PC-3 (cell line): ENCODE measurements at regions not wholly inside any gene's neighbourhood (a gene's known extent, or its start where the extent isn't known, plus 50 kb on each side); places are given as distances from the start of the nearest gene placed in this dataset.

Source experiments
- ATAC-seq: fragments of 200-7000 bp; cut with Tn5 transposase; 2 replicates; pipeline ENCODE4 v1.9.1; 2020; ENCODE audit warnings: mild to moderate bottlenecking, moderate library complexity
- BruUV-seq: library from RNA; stranded (reverse); fragments of 400-500 nt; replicated peaks from 2 replicates; lab custom pipeline; 2021; lab: Mats Ljungman, UMichigan
- CTCF ChIA-PET: fragments of 300-600 bp; sonication (Branson Sonifier 250); formaldehyde crosslinking; loops from one replicate; lab custom pipeline; 2022; ENCODE audit warnings: antibody characterized with exemption; lab: Charles Lee
- POLR2A ChIA-PET: fragments of 300-600 bp; sonication (Branson Sonifier 250); formaldehyde crosslinking; loops from one replicate; lab custom pipeline; 2022; ENCODE audit warnings: antibody characterized with exemption; ENCODE audit not compliant: unreplicated experiment; lab: Charles Lee
- DNase-seq: peaks from one replicate; pipeline ENCODE4 v3.0.0-alpha.2; 2015
- H2AFZ ChIP-seq: fragments of 300-600 bp; sonication (generic); 2 replicates; pipeline ENCODE4 v1.6.0; 2016; ENCODE audit warnings: antibody characterized with exemption, low read length
- H3F3A ChIP-seq: fragments of 300-600 bp; sonication (generic); one replicate; pipeline ENCODE4 v1.6.0; 2017; ENCODE audit warnings: antibody characterized with exemption, low read length, control low read depth, mild to moderate bottlenecking; ENCODE audit not compliant: unreplicated experiment
- H3K27ac ChIP-seq: fragments of 300-600 bp; sonication (generic); 2 replicates; pipeline ENCODE4 v1.5.1; 2016; ENCODE audit warnings: mild to moderate bottlenecking, low read length
- H3K27me3 ChIP-seq: fragments of 300-600 bp; sonication (generic); 2 replicates; pipeline ENCODE4 v1.6.1; 2016; ENCODE audit warnings: low read length, mixed read lengths
- H3K36me3 ChIP-seq: fragments of 300-600 bp; sonication (generic); 2 replicates; pipeline ENCODE4 v1.6.1; 2016; ENCODE audit warnings: low read depth, mixed run types, low read length, mixed read lengths
- H3K4me1 ChIP-seq: fragments of 300-600 bp; sonication (generic); 2 replicates; pipeline ENCODE4 v1.5.1; 2016; ENCODE audit warnings: low read length; ENCODE audit not compliant: insufficient read depth
- H3K4me2 ChIP-seq: fragments of 300-600 bp; sonication (generic); 2 replicates; pipeline ENCODE4 v1.6.0; 2016; ENCODE audit warnings: low read length
- H3K4me3 ChIP-seq: fragments of 300-600 bp; sonication (generic); 2 replicates; pipeline ENCODE4 v1.5.1; 2016; ENCODE audit warnings: mild to moderate bottlenecking, low read length, mixed read lengths
- H3K79me2 ChIP-seq: fragments of 300-600 bp; sonication (generic); 2 replicates; pipeline ENCODE4 v1.6.1; 2017; ENCODE audit warnings: low read length, mixed read lengths
- H3K9ac ChIP-seq: fragments of 300-600 bp; sonication (generic); 2 replicates; pipeline ENCODE4 v1.6.0; 2016; ENCODE audit warnings: mild to moderate bottlenecking, low read length
- H3K9me2 ChIP-seq: fragments of 300-600 bp; sonication (generic); replicated peaks from 2 replicates; pipeline ENCODE4 v1.6.1; 2016; ENCODE audit warnings: mixed run types, low read length, mixed read lengths
- H3K9me3 ChIP-seq: fragments of 300-600 bp; sonication (generic); 2 replicates; pipeline ENCODE4 v1.6.1; 2016; ENCODE audit warnings: low read length, mixed read lengths
- H4K20me1 ChIP-seq: fragments of 300-600 bp; sonication (generic); 2 replicates; pipeline ENCODE4 v1.6.1; 2016; ENCODE audit warnings: low read length, mixed read lengths
- EZH2 ChIP-seq: fragments of 300-600 bp; sonication (generic); IDR thresholded peaks from one replicate; pipeline ENCODE4 v1.6.1; 2017; ENCODE audit warnings: antibody characterized with exemption, mild to moderate bottlenecking, low read length; ENCODE audit not compliant: unreplicated experiment
- EZH2phosphoT487 ChIP-seq: fragments of 300-600 bp; sonication (generic); IDR thresholded peaks from 2 replicates; pipeline ENCODE4 v1.6.1; 2018; ENCODE audit warnings: mild to moderate bottlenecking, antibody characterized with exemption, low read length, borderline replicate concordance
- intact Hi-C: fragments of 100-400 bp; cut with micrococcal nuclease; formaldehyde crosslinking; loops from 2 replicates; pipeline ENCODE4 v1.9.0; 2023
- TF ChIP-seq, protein P1 (sequence below): fragments of 300-600 bp; sonication (generic); conservative IDR thresholded peaks from 2 replicates; pipeline ENCODE4 v1.5.1; 2017; ENCODE audit warnings: antibody characterized with exemption, low read depth, mild to moderate bottlenecking, low read length

GRCh38 chr2:239557516-239557915 is 156.7 kb upstream of the HDAC4 start:
- no peaks in the 10 kb centered on the region for H3K79me2 ChIP-seq
- no peaks in the 10 kb centered on the region for H4K20me1 ChIP-seq
- H3K4me3 ChIP-seq: no peak overlapping the region
- ChIA-PET CTCF (no interaction called here), POLR2A (no interaction called here)
- no peaks in the 10 kb centered on the region for H3K9me3 ChIP-seq
- H3K36me3 ChIP-seq: no peaks in the 10 kb centered on the region
- H3K27me3 ChIP-seq: peaks cover 66% of the 10 kb centered on the region
- no peak overlapping the region for H3K9ac ChIP-seq
- DNase-seq (no peak), ATAC-seq (no peak)
- H3K4me2 ChIP-seq: no peak overlapping the region
- H3F3A ChIP-seq: no peaks in the 10 kb centered on the region
- no peaks in the 10 kb centered on the region for H3K4me1 ChIP-seq
- intact Hi-C loops: no loop called here
- TF ChIP-seq EZH2phosphoT487: no peak
- TF ChIP-seq, protein P1, sequence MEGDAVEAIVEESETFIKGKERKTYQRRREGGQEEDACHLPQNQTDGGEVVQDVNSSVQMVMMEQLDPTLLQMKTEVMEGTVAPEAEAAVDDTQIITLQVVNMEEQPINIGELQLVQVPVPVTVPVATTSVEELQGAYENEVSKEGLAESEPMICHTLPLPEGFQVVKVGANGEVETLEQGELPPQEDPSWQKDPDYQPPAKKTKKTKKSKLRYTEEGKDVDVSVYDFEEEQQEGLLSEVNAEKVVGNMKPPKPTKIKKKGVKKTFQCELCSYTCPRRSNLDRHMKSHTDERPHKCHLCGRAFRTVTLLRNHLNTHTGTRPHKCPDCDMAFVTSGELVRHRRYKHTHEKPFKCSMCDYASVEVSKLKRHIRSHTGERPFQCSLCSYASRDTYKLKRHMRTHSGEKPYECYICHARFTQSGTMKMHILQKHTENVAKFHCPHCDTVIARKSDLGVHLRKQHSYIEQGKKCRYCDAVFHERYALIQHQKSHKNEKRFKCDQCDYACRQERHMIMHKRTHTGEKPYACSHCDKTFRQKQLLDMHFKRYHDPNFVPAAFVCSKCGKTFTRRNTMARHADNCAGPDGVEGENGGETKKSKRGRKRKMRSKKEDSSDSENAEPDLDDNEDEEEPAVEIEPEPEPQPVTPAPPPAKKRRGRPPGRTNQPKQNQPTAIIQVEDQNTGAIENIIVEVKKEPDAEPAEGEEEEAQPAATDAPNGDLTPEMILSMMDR: no peak
- TF ChIP-seq EZH2: no peak
- no peak overlapping the region for H3K27ac ChIP-seq
- no peak overlapping the region for H2AFZ ChIP-seq
- no TSS peak for BruUV-seq
- H3K9me2 ChIP-seq: no peaks in the 10 kb centered on the region

GRCh38 chr2:239555571-239555905 is 154.7 kb upstream of the HDAC4 start:
- no peak overlapping the region for H2AFZ ChIP-seq
- H3K9ac ChIP-seq: no peak overlapping the region
- ChIA-PET CTCF (no interaction called here), POLR2A (no interaction called here)
- TF ChIP-seq EZH2phosphoT487 (no peak), EZH2 (no peak)
- TF ChIP-seq, protein P1: no peak
- no peaks in the 10 kb centered on the region for H3K4me1 ChIP-seq
- no peaks in the 10 kb centered on the region for H3F3A ChIP-seq
- BruUV-seq: no TSS peak
- no peaks in the 10 kb centered on the region for H4K20me1 ChIP-seq
- H3K36me3 ChIP-seq: no peaks in the 10 kb centered on the region
- H3K9me3 ChIP-seq: no peaks in the 10 kb centered on the region
- no peaks in the 10 kb centered on the region for H3K79me2 ChIP-seq
- peaks cover 49% of the 10 kb centered on the region for H3K27me3 ChIP-seq
- no peaks in the 10 kb centered on the region for H3K9me2 ChIP-seq
- DNase-seq: no peak
- H3K4me3 ChIP-seq: no peak overlapping the region
- no peak for ATAC-seq
- intact Hi-C loops: no loop called here
- H3K4me2 ChIP-seq: no peak overlapping the region
- H3K27ac ChIP-seq: no peak overlapping the region

DNA sequence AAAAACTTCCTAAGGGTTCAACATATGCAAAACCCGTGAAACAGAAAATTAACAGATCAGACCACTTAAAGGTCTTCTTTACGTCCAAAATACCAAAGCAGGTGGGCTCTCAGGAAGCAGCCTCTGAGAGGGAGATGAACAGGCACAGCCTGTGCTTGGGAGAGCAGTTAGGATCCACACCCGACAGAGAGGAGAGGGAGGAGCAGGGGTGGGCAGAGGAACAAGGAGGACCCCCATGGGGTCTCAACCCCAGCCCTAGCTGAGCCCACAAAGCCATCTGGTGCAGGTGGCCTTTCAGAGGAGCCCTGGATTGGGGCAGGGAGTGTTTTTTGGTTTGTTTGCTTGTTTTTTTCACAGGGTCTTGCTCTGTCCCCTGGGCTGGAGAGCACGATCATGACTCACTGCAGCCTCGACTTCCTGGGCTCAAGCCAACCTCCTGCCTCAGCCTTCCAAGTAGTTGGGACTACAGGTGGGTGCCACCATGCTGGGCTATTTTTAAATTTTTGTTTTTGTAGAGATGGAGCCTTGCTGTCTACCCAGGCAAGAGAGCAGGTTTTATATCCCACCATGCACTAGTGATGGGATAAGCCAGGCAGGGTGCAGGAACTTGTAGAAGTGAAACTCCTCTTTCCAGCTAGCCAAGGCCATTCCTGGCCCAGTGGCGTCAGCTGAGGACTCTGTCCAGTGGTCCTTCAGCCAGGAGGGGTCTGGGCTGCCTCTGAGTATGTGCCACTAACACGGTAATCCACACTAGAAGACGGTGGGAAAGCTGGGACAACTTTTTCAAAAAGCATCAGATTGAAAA is 154.1 kb upstream of the HDAC4 start:
- H3K36me3 ChIP-seq: no peaks in the 10 kb centered on the region
- H3K27me3 ChIP-seq: peaks cover 43% of the 10 kb centered on the region
- H3K79me2 ChIP-seq: no peaks in the 10 kb centered on the region
- H3F3A ChIP-seq: no peaks in the 10 kb centered on the region
- H3K9me2 ChIP-seq: no peaks in the 10 kb centered on the region
- ATAC-seq (no peak), DNase-seq (no peak)
- intact Hi-C loops: no loop called here
- H3K4me3 ChIP-seq: no peak overlapping the region
- no peaks in the 10 kb centered on the region for H4K20me1 ChIP-seq
- TF ChIP-seq EZH2phosphoT487 (no peak), EZH2 (no peak)
- TF ChIP-seq, protein P1: no peak
- no peak overlapping the region for H3K9ac ChIP-seq
- no peaks in the 10 kb centered on the region for H3K9me3 ChIP-seq
- H2AFZ ChIP-seq: no peak overlapping the region
- ChIA-PET POLR2A (no interaction called here), CTCF (no interaction called here)
- no peak overlapping the region for H3K27ac ChIP-seq
- H3K4me1 ChIP-seq: no peaks in the 10 kb centered on the region
- H3K4me2 ChIP-seq: no peak overlapping the region
- no TSS peak for BruUV-seq
